SU-DHL-6 (cell line): ENCODE measurements at regions not wholly inside any gene's neighbourhood (a gene's known extent, or its start where the extent isn't known, plus 50 kb on each side); places are given as distances from the start of the nearest gene placed in this dataset.

Experiments
- CTCF ChIP-seq: fragments of 200-600 bp; sonication (generic); IDR thresholded peaks from one replicate; pipeline ENCODE4 v1.5.1; 2017; ENCODE audit warnings: antibody characterized with exemption, mild to moderate bottlenecking, low read length, moderate library complexity; ENCODE audit not compliant: insufficient read depth, poor library complexity, severe bottlenecking
- EZH2phosphoT487 ChIP-seq: fragments of 200-600 bp; sonication (generic), shearing (Covaris generic); conservative IDR thresholded peaks from 2 replicates; pipeline ENCODE4 v1.6.1; 2018; ENCODE audit warnings: mild to moderate bottlenecking, antibody characterized with exemption, low read length, moderate library complexity, mixed read lengths

GRCh38 chr16:26510924-26511323, 555.8 kb upstream of the C16orf82 start:
- TF ChIP-seq CTCF (no peak), EZH2phosphoT487 (no peak)
